Caco-2 (cell line): ENCODE measurements at regions not wholly inside any gene's neighbourhood (a gene's known extent, or its start where the extent isn't known, plus 50 kb on each side); places are given as distances from the start of the nearest gene placed in this dataset.
A peak's percentile ranks its signal among the peaks of the same experiment; 100 is the strongest.

ENCODE experiments used
- BruUV-seq: library from RNA; stranded (reverse); fragments of 400-500 nt; replicated peaks from 2 replicates; lab custom pipeline; 2021; lab: Mats Ljungman, UMichigan
- CTCF ChIA-PET: fragments of 300-600 bp; sonication (Branson Sonifier 250); formaldehyde crosslinking; loops from one replicate; lab custom pipeline; 2022; ENCODE audit warnings: antibody characterized with exemption; lab: Charles Lee
- POLR2A ChIA-PET: fragments of 300-600 bp; sonication (Branson Sonifier 250); formaldehyde crosslinking; loops from one replicate; lab custom pipeline; 2022; ENCODE audit warnings: antibody characterized with exemption; lab: Charles Lee
- DNase-seq, 2 experiments: peaks; one replicate each; pipeline versions ENCODE4 v3.0.0 to v3.0.0-alpha.2; 2020 to 2022
- H3K27me3 ChIP-seq: replicated peaks from 2 replicates; pipeline ENCODE4 v1.6.0; 2011; ENCODE audit warnings: low read length; ENCODE audit not compliant: control insufficient read depth, insufficient read depth
- H3K36me3 ChIP-seq: 2 replicates; pipeline ENCODE4 v1.5.1; 2011; ENCODE audit warnings: low read length; ENCODE audit not compliant: control insufficient read depth, insufficient read depth
- H3K4me1 ChIP-seq: fragments of 250-450 bp; sonication (Bioruptor Pico); 2 replicates; pipeline ENCODE4 v1.5.1; 2020; ENCODE audit warnings: mild to moderate bottlenecking
- H3K4me3 ChIP-seq: 2 replicates; pipeline ENCODE4 v1.5.1; 2011; ENCODE audit warnings: low read depth, mild to moderate bottlenecking, control low read depth, low read length
- H3K9me3 ChIP-seq: fragments of 250-450 bp; sonication (Bioruptor Pico); 2 replicates; pipeline ENCODE4 v1.5.1; 2020; ENCODE audit warnings: mild to moderate bottlenecking, moderate library complexity
- H3K27ac Mint-ChIP-seq: one replicate; pipeline ENCODE4 v1.8.0; 2022; ENCODE audit warnings: mixed read lengths; ENCODE audit not compliant: unreplicated experiment
- H3K27me3 Mint-ChIP-seq: one replicate; pipeline ENCODE4 v1.8.0; 2022; ENCODE audit warnings: mixed read lengths; ENCODE audit not compliant: insufficient read depth, unreplicated experiment
- H3K36me3 Mint-ChIP-seq: one replicate; pipeline ENCODE4 v1.8.0; 2022; ENCODE audit warnings: mild to moderate bottlenecking, mixed read lengths; ENCODE audit not compliant: insufficient read depth, unreplicated experiment
- H3K4me1 Mint-ChIP-seq: one replicate; pipeline ENCODE4 v1.8.0; 2022; ENCODE audit warnings: low read depth, mixed read lengths; ENCODE audit not compliant: unreplicated experiment
- H3K4me3 Mint-ChIP-seq: one replicate; pipeline ENCODE4 v1.8.0; 2022; ENCODE audit warnings: mild to moderate bottlenecking, moderate library complexity, mixed read lengths; ENCODE audit not compliant: unreplicated experiment
- H3K9me3 Mint-ChIP-seq: one replicate; pipeline ENCODE4 v1.8.0; 2022; ENCODE audit warnings: mixed read lengths; ENCODE audit not compliant: unreplicated experiment
- intact Hi-C: fragments of 100-400 bp; cut with micrococcal nuclease; formaldehyde crosslinking; loops from one replicate; pipeline ENCODE4 v1.10.0; 2022; ENCODE audit not compliant: unreplicated experiment
- TF ChIP-seq, protein P1 (sequence below), 2 experiments: fragments of 200-600 bp in 1 of 2; IDR thresholded peaks; 1 replicate in 1 of 2; 2 replicates in 1 of 2; pipeline versions ENCODE4 v1.5.1 to v1.8.0; 2011 to 2022; ENCODE audit warnings: antibody characterized with exemption in 1 of 2, control low read depth in 1 of 2, inconsistent platforms in 1 of 2, low read depth in 1 of 2, low read length in 1 of 2, mild to moderate bottlenecking in 1 of 2, moderate library complexity in 1 of 2; ENCODE audit not compliant: insufficient read depth in 1 of 2, severe bottlenecking in 1 of 2, unreplicated experiment in 1 of 2

DNA sequence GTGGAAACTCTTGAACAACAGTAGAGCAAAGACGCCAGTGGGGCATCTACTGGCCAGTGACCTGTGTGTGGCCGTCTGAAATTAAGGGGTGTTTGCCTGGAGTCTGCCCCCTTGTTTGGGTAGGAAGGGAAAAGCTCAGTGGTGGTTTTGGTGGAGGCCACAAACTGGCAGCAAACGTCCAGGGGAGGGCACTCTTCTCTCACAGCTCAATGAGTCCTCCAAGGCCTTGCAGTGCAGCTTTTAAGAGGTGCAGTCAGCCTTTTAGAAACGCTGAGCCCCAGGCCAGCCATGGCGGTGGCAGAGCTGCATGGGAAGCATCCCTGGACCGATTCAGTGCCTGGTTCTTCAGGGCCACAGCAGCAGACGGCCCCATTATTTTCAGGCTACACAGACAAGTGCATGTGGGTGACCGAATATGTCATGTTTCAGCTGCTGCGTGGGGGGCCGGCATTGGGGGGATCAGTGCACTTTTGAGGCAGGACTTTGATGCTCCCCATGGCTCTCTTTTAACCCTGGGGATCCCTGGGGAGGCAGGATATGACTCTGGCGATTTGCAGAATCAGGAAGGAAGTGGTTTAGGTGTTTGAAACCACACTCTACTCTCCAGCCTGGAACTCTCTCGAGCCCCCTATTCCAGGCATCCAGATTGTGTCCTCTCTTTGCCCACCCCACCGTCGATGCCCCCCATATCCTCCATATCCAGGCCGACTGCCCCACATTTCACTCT, 414.0 kb downstream of the PRDM2 start:
- intact Hi-C loops, result no loop called here
- Mint-ChIP-seq H3K27me3 (no peaks in the 10 kb centered on the region), H3K27ac (no peak overlapping the region), H3K9me3 (no peaks in the 10 kb centered on the region), H3K36me3 (no peaks in the 10 kb centered on the region), H3K4me3 (no peak overlapping the region), H3K4me1 (no peaks in the 10 kb centered on the region)
- no TSS peak for BruUV-seq
- DNase-seq, result peak; percentile 1 to 30
- Histone ChIP-seq H3K27me3 (no peaks in the 10 kb centered on the region), H3K4me3 (no peak overlapping the region), H3K9me3 (no peaks in the 10 kb centered on the region), H3K36me3 (no peaks in the 10 kb centered on the region; the same call in 1 of the 2 replicates), H3K4me1 (no peaks in the 10 kb centered on the region)
- POLR2A ChIA-PET, result no interaction called here
- CTCF ChIA-PET, result no interaction called here
- TF ChIP-seq, protein P1, sequence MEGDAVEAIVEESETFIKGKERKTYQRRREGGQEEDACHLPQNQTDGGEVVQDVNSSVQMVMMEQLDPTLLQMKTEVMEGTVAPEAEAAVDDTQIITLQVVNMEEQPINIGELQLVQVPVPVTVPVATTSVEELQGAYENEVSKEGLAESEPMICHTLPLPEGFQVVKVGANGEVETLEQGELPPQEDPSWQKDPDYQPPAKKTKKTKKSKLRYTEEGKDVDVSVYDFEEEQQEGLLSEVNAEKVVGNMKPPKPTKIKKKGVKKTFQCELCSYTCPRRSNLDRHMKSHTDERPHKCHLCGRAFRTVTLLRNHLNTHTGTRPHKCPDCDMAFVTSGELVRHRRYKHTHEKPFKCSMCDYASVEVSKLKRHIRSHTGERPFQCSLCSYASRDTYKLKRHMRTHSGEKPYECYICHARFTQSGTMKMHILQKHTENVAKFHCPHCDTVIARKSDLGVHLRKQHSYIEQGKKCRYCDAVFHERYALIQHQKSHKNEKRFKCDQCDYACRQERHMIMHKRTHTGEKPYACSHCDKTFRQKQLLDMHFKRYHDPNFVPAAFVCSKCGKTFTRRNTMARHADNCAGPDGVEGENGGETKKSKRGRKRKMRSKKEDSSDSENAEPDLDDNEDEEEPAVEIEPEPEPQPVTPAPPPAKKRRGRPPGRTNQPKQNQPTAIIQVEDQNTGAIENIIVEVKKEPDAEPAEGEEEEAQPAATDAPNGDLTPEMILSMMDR (IDR thresholded peaks at IDR 0.05; ENCODE audit: insufficient read depth in 1 of 2, low read depth in 1 of 2, low read length in 1 of 2, severe bottlenecking in 1 of 2, unreplicated experiment in 1 of 2), result no peak

DNA sequence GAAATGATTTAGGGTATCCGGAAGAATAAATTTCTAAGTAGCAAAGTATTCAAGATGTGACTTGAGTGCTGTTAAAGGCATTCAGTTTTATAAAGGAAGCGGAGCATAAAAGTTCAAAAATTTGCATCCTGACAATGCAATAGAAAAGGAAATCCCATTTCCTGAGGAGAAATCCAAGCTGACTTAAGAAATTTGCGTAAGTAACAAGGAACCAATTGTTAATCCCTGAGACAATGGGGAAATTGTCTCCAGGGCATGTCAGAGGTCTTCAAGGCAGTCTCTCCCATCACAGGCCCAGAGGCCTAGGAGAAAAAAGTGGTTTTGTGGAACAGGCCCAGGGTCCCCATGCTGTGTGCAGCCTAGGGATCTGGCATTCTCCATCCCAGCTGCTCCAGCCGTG, 416.0 kb downstream of the PRDM2 start:
- Mint-ChIP-seq H3K4me1 (no peaks in the 10 kb centered on the region), H3K9me3 (no peaks in the 10 kb centered on the region), H3K27me3 (no peaks in the 10 kb centered on the region), H3K4me3 (no peak overlapping the region), H3K27ac (no peak overlapping the region), H3K36me3 (no peaks in the 10 kb centered on the region)
- Histone ChIP-seq H3K9me3 (no peaks in the 10 kb centered on the region), H3K36me3 (no peaks in the 10 kb centered on the region; the same call in 1 of the 2 replicates), H3K27me3 (no peaks in the 10 kb centered on the region), H3K4me3 (no peak overlapping the region), H3K4me1 (no peaks in the 10 kb centered on the region)
- intact Hi-C loops, result no loop called here
- CTCF ChIA-PET, result no interaction called here
- POLR2A ChIA-PET, result no interaction called here
- DNase-seq, result no peak
- TF ChIP-seq, protein P1 (IDR thresholded peaks at IDR 0.05; ENCODE audit: insufficient read depth in 1 of 2, low read depth in 1 of 2, low read length in 1 of 2, severe bottlenecking in 1 of 2, unreplicated experiment in 1 of 2), result no peak
- no TSS peak for BruUV-seq

DNA sequence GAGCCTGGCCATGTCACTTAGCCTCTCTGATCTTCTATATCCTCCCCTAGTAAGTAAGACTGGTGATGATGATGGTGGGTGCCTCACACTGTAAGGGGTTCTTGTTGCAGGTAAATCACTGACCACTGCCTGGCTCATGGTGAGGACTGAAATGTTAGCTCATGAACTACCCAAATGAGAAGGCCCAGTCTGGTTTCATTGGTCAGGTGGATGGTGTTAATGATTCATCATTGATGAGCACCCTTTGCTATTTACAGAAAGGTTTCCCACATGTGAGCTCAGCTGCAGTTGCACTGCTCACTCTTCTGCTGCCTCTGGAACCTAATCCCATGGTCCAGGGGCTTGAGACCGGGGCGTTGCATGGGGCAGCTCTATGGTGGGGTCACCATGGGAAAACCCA, 417.7 kb downstream of the PRDM2 start:
- Mint-ChIP-seq H3K27ac (no peak overlapping the region), H3K4me1 (no peaks in the 10 kb centered on the region), H3K36me3 (no peaks in the 10 kb centered on the region), H3K9me3 (peaks cover 9% of the 10 kb centered on the region), H3K27me3 (peaks cover 6% of the 10 kb centered on the region), H3K4me3 (no peak overlapping the region)
- H3K4me3 ChIP-seq, result no peak overlapping the region
- CTCF ChIA-PET, result no interaction called here
- POLR2A ChIA-PET, result no interaction called here
- no peaks in the 10 kb centered on the region for H3K9me3 ChIP-seq
- no peaks in the 10 kb centered on the region for H3K4me1 ChIP-seq
- no peaks in the 10 kb centered on the region; the same call in 1 of the 2 replicates for H3K36me3 ChIP-seq
- no peak for DNase-seq
- TF ChIP-seq, protein P1 (IDR thresholded peaks at IDR 0.05; ENCODE audit: insufficient read depth in 1 of 2, low read depth in 1 of 2, low read length in 1 of 2, severe bottlenecking in 1 of 2, unreplicated experiment in 1 of 2), result no peak
- no peaks in the 10 kb centered on the region for H3K27me3 ChIP-seq
- no TSS peak for BruUV-seq
- intact Hi-C loops, result no loop called here
